ENCODE measurements at regions not wholly inside any gene's neighbourhood (a gene's known extent, or its start where the extent isn't known, plus 50 kb on each side); places are given as distances from the start of the nearest gene placed in this dataset.
"Not testable (repeated sequence)": the region's sequence is repeated elsewhere in the genome, so short reads cannot be mapped to it uniquely, and the experiment has no call there.

- no peak for DNase-seq (ENCODE audit: low read depth)
Observed at GRCh38 chr10:62498271-62498670, 124.1 kb downstream of the ZNF365 start.

DNA sequence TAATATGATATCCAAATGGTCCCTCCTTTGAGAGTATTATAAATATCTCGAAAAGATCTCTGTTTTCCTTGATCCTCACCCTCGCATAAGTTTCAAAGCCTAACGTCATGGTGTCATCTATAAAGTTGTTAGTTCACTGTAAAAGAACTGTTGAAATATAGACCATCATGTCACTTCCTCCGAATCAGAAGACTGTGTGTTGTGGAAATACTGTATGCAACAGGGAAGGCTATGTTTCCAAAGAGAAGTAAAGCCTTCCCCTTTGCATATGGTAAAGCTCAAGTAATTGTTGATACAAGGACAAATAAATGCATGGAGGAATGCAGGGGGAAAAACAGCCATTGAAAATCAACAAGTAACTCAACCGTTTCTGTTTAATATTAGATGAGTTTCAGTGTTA, 125.9 kb downstream of the ZNF365 start:
- not testable (repeated sequence) for DNase-seq (ENCODE audit: low read depth)

- DNase-seq (ENCODE audit: low read depth), result no peak
Observed at GRCh38 chr10:62501547-62501946, 127.4 kb downstream of the ZNF365 start.

GRCh38 chr10:62502995-62503613, 128.9 kb downstream of the ZNF365 start:
- DNase-seq (ENCODE audit: low read depth), result no peak

DNA sequence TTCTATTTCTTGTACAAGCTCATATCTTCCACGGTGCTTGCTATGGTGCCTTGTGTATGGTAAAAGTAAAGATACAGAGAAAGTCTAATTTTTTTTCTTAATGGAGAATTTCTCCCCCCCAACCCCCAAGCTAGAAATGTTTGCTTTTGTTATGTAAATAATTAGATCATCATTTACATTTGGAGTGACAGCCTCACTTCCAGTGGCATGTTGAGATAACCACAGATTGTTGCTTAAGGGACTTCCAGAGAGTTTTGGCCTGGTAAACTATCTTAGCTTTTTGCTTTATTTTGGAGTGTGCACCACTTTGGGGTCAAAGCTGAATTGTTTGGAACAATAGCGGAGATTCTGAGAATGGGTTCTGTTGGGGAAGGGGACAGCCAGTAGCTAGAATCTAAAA, 129.7 kb downstream of the ZNF365 start:
- DNase-seq (ENCODE audit: low read depth), result no peak

DNA sequence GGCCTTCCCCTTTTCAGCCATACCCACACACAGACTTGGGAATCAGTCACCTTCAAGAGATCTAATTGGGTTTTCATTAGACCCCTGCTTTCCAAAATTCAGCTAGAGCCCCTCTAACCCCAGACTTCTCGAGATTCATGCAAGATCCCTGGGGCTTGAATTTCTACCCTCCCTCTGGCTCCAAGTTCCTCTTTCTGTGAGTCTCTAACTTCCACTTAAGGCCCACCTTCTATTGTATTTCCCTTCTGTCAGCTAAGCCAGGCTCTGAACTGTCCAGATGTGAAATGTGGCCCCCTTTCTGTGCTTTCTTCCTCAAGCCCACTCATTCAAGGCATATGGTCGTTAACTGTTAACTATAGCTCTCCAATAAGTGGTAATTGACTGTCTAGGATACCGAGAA, 132.2 kb downstream of the ZNF365 start:
- no peak for DNase-seq (ENCODE audit: low read depth)

DNA sequence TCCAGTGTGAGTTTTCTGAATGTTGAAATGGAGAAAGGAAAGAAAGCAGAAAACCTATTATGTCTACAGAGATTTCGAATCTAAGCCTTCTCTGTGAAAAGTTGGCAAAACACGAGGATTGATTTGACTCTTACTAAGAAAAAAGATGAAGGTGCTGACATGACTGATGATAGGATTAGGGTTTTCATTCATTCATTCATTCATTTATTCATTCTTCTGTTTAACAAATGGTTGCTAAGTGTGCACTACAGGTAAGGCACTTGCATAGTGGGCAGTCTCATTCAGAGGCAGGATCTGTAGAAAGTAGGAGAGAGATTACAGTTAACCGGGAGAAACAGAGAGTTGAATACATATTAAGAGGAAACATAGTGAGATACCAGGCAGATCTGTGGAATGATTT, 137.1 kb downstream of the ZNF365 start:
- DNase-seq (ENCODE audit: low read depth), result no peak

GRCh38 chr10:62511656-62512055, 137.5 kb downstream of the ZNF365 start:
- no peak for DNase-seq (ENCODE audit: low read depth)

GRCh38 chr10:62512732-62513475, 138.7 kb downstream of the ZNF365 start:
- no peak for DNase-seq (ENCODE audit: low read depth)

DNA sequence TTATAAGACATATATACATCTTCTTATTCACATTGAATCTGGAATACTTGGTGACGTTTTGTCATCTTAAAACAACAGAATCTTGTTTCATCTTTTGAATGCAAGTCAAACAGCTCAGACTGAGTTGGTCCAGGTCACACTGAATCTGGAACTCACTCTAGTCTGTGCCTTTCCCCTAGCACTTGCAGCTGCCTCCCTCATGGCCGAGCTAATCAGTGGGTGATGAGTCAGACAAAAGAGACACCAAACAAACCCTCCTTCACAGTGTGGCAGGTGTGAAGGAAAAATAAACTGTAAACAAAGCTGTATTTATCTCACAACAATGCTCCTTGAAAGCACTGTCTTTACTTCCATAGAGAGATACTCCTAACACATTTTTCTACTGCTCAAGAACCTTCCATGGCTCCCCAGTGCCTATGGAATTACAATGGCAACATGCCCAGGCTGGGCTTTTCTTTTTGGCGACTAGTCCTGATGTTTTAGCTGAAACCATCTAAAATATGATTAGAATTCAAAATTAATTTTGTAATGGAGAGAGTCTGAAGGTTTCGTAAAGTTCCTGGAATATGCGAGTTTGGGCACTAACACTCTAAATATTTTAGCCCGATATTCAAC, 140.0 kb downstream of the ZNF365 start:
- no peak for DNase-seq (ENCODE audit: low read depth)

DNA sequence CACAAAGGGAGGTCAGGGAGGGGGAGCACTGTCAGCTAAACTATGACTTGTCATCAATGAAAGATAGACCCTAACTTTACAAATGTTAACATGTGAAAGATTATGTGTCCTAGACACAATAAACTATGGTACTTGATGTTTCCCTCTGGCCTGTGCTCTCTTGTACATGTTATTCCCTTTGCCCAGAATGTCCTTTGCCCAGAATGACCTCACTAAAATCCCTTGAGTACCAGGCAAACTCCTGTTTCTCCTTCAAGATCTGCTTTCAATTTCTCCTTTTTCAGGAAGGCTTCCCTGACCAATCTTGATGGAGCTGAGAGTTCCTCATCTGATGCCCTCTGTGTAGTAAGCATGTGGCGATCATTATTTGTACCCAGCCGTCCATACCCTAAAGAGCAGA, 143.1 kb downstream of the ZNF365 start:
- no peak for DNase-seq (ENCODE audit: low read depth)

GRCh38 chr10:62527019-62527827, 153.1 kb downstream of the ZNF365 start:
- DNase-seq (ENCODE audit: low read depth), result no peak

DNA sequence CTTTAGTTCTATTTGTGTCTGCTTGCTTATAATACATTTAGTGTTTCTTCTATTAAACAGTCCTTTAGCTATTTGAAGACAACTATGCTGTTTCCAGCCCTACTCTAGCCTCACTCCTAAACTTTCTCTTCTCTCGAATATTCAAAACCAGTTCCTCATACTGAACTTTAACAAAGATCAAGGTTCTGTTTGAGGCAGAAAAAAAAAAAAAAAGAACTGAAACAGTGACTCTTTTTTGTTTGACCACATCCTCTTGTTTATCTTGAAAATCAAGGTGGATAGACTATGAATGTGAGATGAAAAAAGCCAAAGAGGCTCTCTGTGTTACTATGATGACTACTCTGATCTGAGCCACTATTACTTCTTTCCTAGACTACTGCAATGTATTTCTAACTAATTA, 154.3 kb downstream of the ZNF365 start:
- DNase-seq (ENCODE audit: low read depth), result no peak

DNA sequence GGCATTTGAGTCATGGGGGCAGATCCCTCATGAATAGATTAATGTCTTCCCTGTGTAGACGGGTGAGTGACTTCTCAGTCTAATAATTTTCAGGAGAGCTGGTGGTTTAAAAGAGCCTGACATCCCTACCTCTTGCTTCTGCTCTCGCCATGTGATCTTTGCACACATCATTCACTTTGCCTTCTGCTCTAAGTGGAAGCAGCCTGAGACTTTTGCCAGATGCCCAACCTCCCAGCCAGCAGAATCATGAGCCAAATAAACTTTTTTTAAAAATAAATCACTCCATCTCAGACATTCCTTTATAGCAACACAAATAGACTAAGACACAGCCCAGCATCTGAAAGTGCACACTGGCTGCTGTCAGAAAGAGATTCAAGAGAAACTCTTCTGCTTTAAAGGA, 155.2 kb downstream of the ZNF365 start:
- no peak for DNase-seq (ENCODE audit: low read depth)

DNA sequence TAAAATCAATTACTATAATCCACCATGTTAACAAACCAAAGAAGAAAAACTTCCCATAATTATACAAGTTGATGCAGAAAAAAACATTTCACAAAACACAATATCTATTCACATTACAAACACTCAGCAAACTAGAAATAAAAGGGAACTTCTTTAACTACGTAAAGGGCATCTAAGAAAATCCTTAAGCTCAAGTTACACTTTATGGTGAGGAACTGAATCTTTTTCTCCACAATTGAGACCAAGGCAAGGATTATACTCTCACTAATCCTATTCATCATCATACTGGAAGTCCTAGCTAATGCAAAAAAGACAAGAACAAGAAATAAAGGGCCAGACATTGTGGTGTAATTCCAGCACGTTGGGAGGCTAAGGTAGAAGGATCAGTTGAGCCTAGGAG, 159.9 kb downstream of the ZNF365 start:
- no peak for DNase-seq (ENCODE audit: low read depth)

GRCh38 chr10:62538606-62539005, 164.4 kb downstream of the ZNF365 start:
- DNase-seq (ENCODE audit: low read depth), result no peak

DNA sequence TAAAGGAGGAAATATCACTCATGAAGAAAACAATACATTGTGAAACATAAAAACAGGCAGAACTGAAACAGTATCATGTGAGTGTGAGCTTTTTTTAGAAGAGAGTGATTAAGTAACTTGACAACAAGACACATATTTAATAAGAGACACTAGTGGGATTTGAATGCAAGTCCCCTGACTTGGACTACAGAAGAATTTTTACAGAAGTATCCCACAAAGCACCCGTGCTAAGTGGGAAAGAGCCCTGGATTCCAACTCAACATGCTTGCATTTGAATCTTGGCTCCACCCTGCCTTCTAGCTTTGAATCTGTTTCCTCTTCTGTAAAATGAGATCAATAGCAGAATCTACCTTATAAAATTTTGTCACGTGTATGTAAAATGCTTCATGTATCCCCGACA, 166.2 kb downstream of the ZNF365 start:
- no peak for DNase-seq (ENCODE audit: low read depth)

DNA sequence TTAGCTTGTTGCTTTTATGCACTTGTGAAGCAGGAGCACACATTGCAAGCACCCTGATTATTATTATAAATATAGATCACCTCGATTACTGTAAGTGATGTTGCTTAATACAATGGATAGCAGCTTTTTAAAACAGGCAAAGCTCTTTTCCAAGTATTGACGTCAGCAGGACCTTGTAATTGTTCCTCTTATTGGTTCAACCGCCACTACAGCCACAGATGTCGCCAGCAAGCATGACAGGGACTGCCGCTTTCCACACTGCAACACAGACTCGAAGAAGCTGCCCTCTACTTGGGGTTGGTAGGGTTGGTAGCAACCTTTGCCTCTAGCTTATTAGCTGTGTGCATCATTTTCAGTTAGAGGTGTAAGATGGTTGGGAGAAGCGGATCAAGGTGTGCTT, 167.6 kb downstream of the ZNF365 start:
- DNase-seq (ENCODE audit: low read depth), result no peak

DNA sequence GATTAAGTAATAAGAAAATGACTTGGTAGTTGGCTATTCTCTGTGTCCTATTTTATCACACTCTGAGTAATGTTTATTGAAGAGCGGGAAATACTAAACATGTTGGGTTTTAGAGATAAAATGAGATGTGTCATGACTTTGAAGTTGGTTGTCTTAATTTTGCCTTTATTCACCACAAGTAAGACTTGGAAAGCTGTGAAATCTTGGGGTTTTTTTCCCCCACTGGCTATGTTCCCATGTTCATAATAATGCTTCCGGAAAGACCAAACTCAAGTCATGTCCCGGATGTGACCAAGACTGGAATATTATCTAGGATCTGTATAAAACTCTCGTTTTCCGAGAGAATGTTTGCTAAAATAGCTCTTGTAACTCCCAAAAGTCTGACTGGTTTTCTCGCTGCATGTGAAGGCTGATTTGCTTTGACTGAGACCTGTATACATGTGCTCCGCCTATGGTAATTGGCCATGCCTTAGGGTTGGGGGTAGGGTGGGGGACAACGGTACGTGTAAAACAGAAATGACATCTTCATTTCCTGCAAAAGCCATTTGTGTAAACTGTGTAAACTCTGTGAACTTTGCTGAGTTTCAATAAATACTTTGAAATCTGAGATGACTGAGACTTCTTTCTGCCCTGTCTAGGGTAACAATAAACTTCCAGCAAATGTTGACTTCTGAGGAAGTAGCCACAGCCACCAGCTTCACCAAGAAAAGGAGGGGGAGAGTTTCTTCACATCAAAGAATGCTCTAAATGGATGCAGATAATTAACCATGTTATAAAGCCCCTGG, 169.6 kb downstream of the ZNF365 start:
- no peak for DNase-seq (ENCODE audit: low read depth)

DNA sequence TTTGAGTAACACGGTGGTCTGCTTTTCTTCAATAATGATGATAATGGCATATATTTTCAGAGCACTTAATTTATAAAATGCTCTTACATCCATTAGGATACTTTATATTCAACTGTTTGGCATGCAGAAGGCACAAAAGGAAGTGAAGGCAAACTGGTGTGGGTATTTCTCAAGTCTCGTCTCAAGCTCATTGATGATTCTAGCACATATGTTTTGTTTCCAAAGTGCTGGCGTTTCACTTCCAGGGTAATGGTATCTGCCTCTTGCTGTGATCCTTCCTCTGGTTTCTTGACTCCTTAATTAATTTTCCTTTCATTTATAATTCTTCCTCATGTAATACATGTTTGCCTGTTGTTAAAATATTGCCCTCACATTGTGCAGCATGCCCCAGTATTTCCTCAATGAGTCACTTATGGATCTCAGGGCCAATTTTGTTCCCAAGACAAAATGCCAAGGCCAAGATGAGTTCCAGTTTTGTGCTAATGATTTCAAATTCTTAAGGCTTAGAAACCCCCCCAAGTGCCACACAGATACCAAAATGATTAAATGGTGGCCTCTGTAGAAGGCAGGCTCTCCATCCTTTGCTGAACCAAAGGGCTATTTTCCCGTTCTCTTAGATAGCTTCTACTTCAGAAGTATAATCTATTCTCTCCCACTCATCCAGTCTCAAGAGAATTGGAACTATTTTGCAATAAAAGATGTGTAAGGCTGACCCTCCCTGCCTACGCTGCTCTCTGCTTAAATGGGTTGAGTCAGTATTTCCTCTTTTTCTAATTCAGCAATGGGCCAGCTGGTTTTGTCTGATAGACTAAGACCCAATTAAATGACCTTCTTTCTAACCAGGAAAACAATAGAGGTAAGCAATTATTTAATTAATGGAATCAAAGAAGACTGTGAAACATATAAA, 171.2 kb downstream of the ZNF365 start:
- no peak for DNase-seq (ENCODE audit: low read depth)

GRCh38 chr10:62548686-62549085, 174.5 kb downstream of the ZNF365 start:
- DNase-seq (ENCODE audit: low read depth), result no peak
